Islet precursor cell (in vitro differentiated cells): ENCODE measurements at regions not wholly inside any gene's neighbourhood (a gene's known extent, or its start where the extent isn't known, plus 50 kb on each side); places are given as distances from the start of the nearest gene placed in this dataset.

Experiments used
- DNase-seq: peaks from one replicate; pipeline ENCODE4 v3.0.0-alpha.2; 2018

GRCh38 chr3:73727117-73727821 is 102.5 kb upstream of the PDZRN3 start:
- DNase-seq = peak; percentile 91

- no peak for DNase-seq
These were observed 98.9 kb upstream of the PDZRN3 start for GRCh38 chr3:73723596-73723995.

- DNase-seq = no peak
These were observed 95.1 kb upstream of the PDZRN3 start for GRCh38 chr3:73719861-73720260.

GRCh38 chr3:73719413-73719851 is 94.7 kb upstream of the PDZRN3 start:
- no peak for DNase-seq

- DNase-seq = peak; percentile 74
These were observed 93.8 kb upstream of the PDZRN3 start for GRCh38 chr3:73718326-73719110.

GRCh38 chr3:73716418-73716817 is 91.7 kb upstream of the PDZRN3 start:
- no peak for DNase-seq

GRCh38 chr3:73710340-73710739 is 85.6 kb upstream of the PDZRN3 start:
- no peak for DNase-seq

GRCh38 chr3:73709712-73710111 is 85.0 kb upstream of the PDZRN3 start:
- no peak for DNase-seq

- DNase-seq = no peak
These were observed 84.2 kb upstream of the PDZRN3 start for GRCh38 chr3:73708956-73709355.

- no peak for DNase-seq
These were observed 83.0 kb upstream of the PDZRN3 start for GRCh38 chr3:73707772-73708171.

GRCh38 chr3:73706771-73707170 is 82.0 kb upstream of the PDZRN3 start:
- peak; percentile 52 for DNase-seq

- no peak for DNase-seq
These were observed 81.1 kb upstream of the PDZRN3 start for GRCh38 chr3:73705792-73706191.

- DNase-seq = no peak
These were observed 74.6 kb upstream of the PDZRN3 start for GRCh38 chr3:73699327-73699726.

GRCh38 chr3:73697020-73697419 is 72.3 kb upstream of the PDZRN3 start:
- no peak for DNase-seq

- DNase-seq = no peak
These were observed 71.1 kb upstream of the PDZRN3 start for GRCh38 chr3:73695841-73696240.

GRCh38 chr3:73694983-73695757 is 70.4 kb upstream of the PDZRN3 start:
- DNase-seq = no peak

- DNase-seq = peak; percentile 76
These were observed 62.6 kb upstream of the PDZRN3 start for GRCh38 chr3:73687106-73688004.

GRCh38 chr3:73685061-73685460 is 60.3 kb upstream of the PDZRN3 start:
- no peak for DNase-seq

GRCh38 chr3:73683706-73684105 is 59.0 kb upstream of the PDZRN3 start:
- DNase-seq = no peak

GRCh38 chr3:73681610-73682009 is 56.9 kb upstream of the PDZRN3 start:
- no peak for DNase-seq

GRCh38 chr3:73681198-73681597 is 56.5 kb upstream of the PDZRN3 start:
- no peak for DNase-seq

GRCh38 chr3:73680391-73681095 is 55.8 kb upstream of the PDZRN3 start:
- DNase-seq = no peak
